Parathyroid adenoma (tissue), 2 donors: ENCODE measurements at regions not wholly inside any gene's neighbourhood (a gene's known extent, or its start where the extent isn't known, plus 50 kb on each side); places are given as distances from the start of the nearest gene placed in this dataset.

Experiments
- H2AFZ ChIP-seq: fragments of 300-600 bp; sonication (generic); one replicate; pipeline ENCODE4 v1.7.0; 2017; ENCODE audit warnings: antibody characterized with exemption, mild to moderate bottlenecking
- H3K27ac ChIP-seq: fragments of 300-600 bp; sonication (generic); one replicate; pipeline ENCODE4 v1.7.0; 2017
- H3K27me3 ChIP-seq: fragments of 300-600 bp; sonication (generic); one replicate; pipeline ENCODE4 v1.7.0; 2017; ENCODE audit warnings: low read length; ENCODE audit not compliant: control insufficient read depth, insufficient read depth
- H3K36me3 ChIP-seq: fragments of 300-600 bp; sonication (generic); one replicate; pipeline ENCODE4 v1.7.0; 2017; ENCODE audit warnings: low read length; ENCODE audit not compliant: control insufficient read depth, insufficient read depth
- H3K4me1 ChIP-seq: fragments of 300-600 bp; sonication (generic); one replicate; pipeline ENCODE4 v1.7.0; 2017; ENCODE audit warnings: control low read depth
- H3K4me2 ChIP-seq: fragments of 300-600 bp; sonication (generic); one replicate; pipeline ENCODE4 v1.7.0; 2017; ENCODE audit warnings: low read length
- H3K4me3 ChIP-seq: fragments of 300-600 bp; sonication (generic); one replicate; pipeline ENCODE4 v1.7.0; 2017; ENCODE audit warnings: low read depth, low read length
- H3K79me2 ChIP-seq: fragments of 300-600 bp; sonication (generic); one replicate; pipeline ENCODE4 v1.7.0; 2017; ENCODE audit warnings: control low read depth
- H3K9ac ChIP-seq: fragments of 300-600 bp; sonication (generic); one replicate; pipeline ENCODE4 v1.7.0; 2017; ENCODE audit warnings: mild to moderate bottlenecking
- H3K9me3 ChIP-seq: fragments of 300-600 bp; sonication (generic); one replicate; pipeline ENCODE4 v1.7.0; 2017; ENCODE audit warnings: low read length; ENCODE audit not compliant: control insufficient read depth
- TF ChIP-seq, protein P1 (sequence below): fragments of 300-600 bp; sonication (generic); IDR thresholded peaks from one replicate; pipeline ENCODE4 v1.7.0; 2017; ENCODE audit warnings: antibody characterized with exemption, mild to moderate bottlenecking
- donor health status: primary hyperparathyroidism.

DNA sequence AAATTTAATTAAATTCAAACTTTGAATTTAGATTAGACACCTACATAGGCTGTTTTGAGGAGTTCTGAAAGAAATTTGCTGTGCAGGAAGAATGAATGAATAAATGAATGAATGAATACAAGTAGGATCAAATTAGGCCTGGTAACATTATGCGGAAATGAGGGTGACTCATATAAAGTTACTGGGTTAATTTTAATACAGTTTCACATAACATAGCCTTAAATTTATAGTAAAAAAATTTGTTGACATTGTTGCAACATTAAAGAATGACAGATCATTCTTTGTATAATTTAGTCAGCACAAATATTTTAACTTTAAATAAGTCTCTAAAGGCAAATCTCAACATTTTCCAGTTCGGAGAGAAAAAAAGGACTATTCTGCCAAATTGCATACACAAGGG is 1293.1 kb upstream of the SLC39A10 start:
- no peaks in the 10 kb centered on the region for H3K4me1 ChIP-seq
- no peak overlapping the region for H2AFZ ChIP-seq
- no peaks in the 10 kb centered on the region for H3K36me3 ChIP-seq
- no peaks in the 10 kb centered on the region for H3K27me3 ChIP-seq
- no peak overlapping the region for H3K4me2 ChIP-seq
- no peaks in the 10 kb centered on the region for H3K9me3 ChIP-seq
- no peak overlapping the region for H3K9ac ChIP-seq
- H3K27ac ChIP-seq = no peak overlapping the region
- H3K4me3 ChIP-seq = no peak overlapping the region
- no peaks in the 10 kb centered on the region for H3K79me2 ChIP-seq
- TF ChIP-seq, protein P1, sequence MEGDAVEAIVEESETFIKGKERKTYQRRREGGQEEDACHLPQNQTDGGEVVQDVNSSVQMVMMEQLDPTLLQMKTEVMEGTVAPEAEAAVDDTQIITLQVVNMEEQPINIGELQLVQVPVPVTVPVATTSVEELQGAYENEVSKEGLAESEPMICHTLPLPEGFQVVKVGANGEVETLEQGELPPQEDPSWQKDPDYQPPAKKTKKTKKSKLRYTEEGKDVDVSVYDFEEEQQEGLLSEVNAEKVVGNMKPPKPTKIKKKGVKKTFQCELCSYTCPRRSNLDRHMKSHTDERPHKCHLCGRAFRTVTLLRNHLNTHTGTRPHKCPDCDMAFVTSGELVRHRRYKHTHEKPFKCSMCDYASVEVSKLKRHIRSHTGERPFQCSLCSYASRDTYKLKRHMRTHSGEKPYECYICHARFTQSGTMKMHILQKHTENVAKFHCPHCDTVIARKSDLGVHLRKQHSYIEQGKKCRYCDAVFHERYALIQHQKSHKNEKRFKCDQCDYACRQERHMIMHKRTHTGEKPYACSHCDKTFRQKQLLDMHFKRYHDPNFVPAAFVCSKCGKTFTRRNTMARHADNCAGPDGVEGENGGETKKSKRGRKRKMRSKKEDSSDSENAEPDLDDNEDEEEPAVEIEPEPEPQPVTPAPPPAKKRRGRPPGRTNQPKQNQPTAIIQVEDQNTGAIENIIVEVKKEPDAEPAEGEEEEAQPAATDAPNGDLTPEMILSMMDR = no peak

DNA sequence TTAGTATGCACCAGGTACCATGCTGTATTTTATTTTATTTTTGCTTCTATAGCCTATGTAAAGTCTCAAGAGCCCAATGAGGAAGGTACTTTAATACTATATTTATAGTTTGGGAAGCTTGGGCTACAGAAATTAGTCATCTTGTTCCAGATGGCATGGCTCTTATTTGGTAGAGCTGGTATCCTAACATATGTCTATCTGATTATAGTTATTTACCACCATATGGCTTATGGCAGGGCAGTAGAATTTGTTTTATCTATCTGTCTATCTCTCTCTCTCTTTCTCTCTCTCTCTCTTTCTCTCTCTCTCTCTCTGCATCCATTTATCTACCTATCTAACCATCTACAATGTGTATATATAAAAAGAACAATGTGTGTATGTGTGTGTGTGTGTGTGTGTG is 1293.7 kb upstream of the SLC39A10 start:
- H3K27ac ChIP-seq = no peak overlapping the region
- H3K36me3 ChIP-seq = no peaks in the 10 kb centered on the region
- no peak overlapping the region for H3K4me2 ChIP-seq
- no peaks in the 10 kb centered on the region for H3K9me3 ChIP-seq
- no peaks in the 10 kb centered on the region for H3K4me1 ChIP-seq
- no peaks in the 10 kb centered on the region for H3K79me2 ChIP-seq
- H3K9ac ChIP-seq = no peak overlapping the region
- no peak overlapping the region for H3K4me3 ChIP-seq
- TF ChIP-seq, protein P1 = no peak
- H3K27me3 ChIP-seq = no peaks in the 10 kb centered on the region
- H2AFZ ChIP-seq = no peak overlapping the region

DNA sequence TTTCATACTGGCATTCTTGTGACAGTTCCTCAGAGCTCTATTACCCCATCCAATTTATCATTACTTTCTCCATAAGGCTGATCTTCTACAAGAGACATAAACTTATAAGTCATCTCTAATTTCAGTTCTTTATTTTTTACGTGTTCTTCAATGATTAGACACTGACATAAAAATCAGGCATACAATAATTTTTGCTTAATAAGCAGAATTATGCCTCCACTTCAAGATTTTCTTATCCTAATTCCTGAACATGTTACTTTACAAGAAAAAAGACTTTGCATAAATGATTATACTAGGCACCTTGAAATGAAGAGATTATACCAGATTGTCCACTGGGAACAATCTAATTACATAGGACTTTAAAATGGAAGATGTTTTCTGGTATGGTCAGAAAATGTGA is 1304.5 kb upstream of the SLC39A10 start:
- Histone ChIP-seq H3K27ac (no peak overlapping the region), H3K79me2 (no peaks in the 10 kb centered on the region), H3K4me3 (no peak overlapping the region), H3K36me3 (no peaks in the 10 kb centered on the region), H2AFZ (no peak overlapping the region), H3K27me3 (no peaks in the 10 kb centered on the region), H3K4me2 (no peak overlapping the region), H3K4me1 (no peaks in the 10 kb centered on the region), H3K9me3 (no peaks in the 10 kb centered on the region), H3K9ac (no peak overlapping the region)
- TF ChIP-seq, protein P1 = no peak

DNA sequence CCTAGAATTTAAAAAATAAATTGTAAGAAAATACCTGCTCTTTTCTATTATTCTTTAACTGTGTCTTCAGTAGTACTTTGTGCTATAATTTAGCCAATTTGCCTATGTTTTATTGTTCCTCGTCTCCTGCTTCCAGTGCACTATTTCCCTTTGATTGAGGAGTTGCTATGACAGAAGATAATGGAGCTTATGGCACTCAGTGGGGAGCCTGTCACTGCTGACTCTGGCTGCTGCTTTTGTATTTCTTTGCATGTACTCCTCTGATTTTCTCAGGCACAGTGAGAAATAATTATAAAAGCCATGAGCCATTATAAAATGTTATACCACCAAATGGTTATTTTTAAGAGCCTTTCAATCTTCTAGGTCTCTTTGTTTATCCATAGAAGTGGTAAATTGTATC is 1310.8 kb upstream of the SLC39A10 start:
- H3K9me3 ChIP-seq = no peaks in the 10 kb centered on the region
- no peak overlapping the region for H3K4me3 ChIP-seq
- no peaks in the 10 kb centered on the region for H3K27me3 ChIP-seq
- no peak overlapping the region for H3K27ac ChIP-seq
- H3K79me2 ChIP-seq = no peaks in the 10 kb centered on the region
- H3K4me2 ChIP-seq = no peak overlapping the region
- H3K36me3 ChIP-seq = no peaks in the 10 kb centered on the region
- H3K4me1 ChIP-seq = no peaks in the 10 kb centered on the region
- TF ChIP-seq, protein P1 = no peak
- no peak overlapping the region for H3K9ac ChIP-seq
- H2AFZ ChIP-seq = no peak overlapping the region

DNA sequence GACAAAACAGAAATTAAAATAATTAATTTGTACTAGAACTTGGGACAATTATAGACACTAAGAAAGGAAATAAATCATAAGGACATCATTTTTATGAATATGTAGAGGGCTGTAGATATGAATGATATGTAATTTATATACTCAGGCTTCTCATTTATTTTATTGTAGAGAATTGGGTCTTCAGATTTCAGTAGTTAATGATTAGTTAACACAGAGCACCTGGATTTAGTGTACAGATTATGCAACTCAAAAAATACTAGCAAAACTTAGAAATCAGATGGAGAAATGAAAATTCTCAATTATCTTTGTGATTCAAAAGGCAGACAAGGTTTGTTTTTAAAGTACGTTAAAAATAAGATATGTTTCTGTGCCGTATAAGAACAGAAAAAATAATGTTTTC is 1311.7 kb upstream of the SLC39A10 start:
- Histone ChIP-seq H2AFZ (no peak overlapping the region), H3K36me3 (no peaks in the 10 kb centered on the region), H3K27ac (no peak overlapping the region), H3K9me3 (no peaks in the 10 kb centered on the region), H3K4me1 (no peaks in the 10 kb centered on the region), H3K79me2 (no peaks in the 10 kb centered on the region), H3K9ac (no peak overlapping the region), H3K27me3 (no peaks in the 10 kb centered on the region), H3K4me2 (no peak overlapping the region), H3K4me3 (no peak overlapping the region)
- TF ChIP-seq, protein P1 = no peak
